Endothelial cell (in vitro differentiated cells): ENCODE measurements at regions not wholly inside any gene's neighbourhood (a gene's known extent, or its start where the extent isn't known, plus 50 kb on each side); places are given as distances from the start of the nearest gene placed in this dataset.

Experiments
- DNase-seq: peaks from one replicate; pipeline ENCODE4 v3.0.0; 2021; ENCODE audit warnings: low spot score
- H3K27ac Mint-ChIP-seq: one replicate; pipeline ENCODE4 v1.8.0; 2021; ENCODE audit warnings: mixed read lengths, inconsistent platforms; ENCODE audit not compliant: unreplicated experiment
- H3K27me3 Mint-ChIP-seq: one replicate; pipeline ENCODE4 v1.8.0; 2021; ENCODE audit warnings: mild to moderate bottlenecking, moderate library complexity, mixed read lengths, inconsistent platforms; ENCODE audit not compliant: unreplicated experiment
- H3K36me3 Mint-ChIP-seq: one replicate; pipeline ENCODE4 v1.8.0; 2021; ENCODE audit warnings: mild to moderate bottlenecking, low read depth, mixed read lengths, inconsistent platforms; ENCODE audit not compliant: unreplicated experiment
- H3K4me1 Mint-ChIP-seq: one replicate; pipeline ENCODE4 v1.8.0; 2021; ENCODE audit warnings: mild to moderate bottlenecking, mixed read lengths, inconsistent platforms; ENCODE audit not compliant: unreplicated experiment
- H3K4me3 Mint-ChIP-seq: one replicate; pipeline ENCODE4 v1.8.0; 2021; ENCODE audit warnings: mild to moderate bottlenecking, mixed read lengths, inconsistent platforms; ENCODE audit not compliant: unreplicated experiment
- H3K9me3 Mint-ChIP-seq: one replicate; pipeline ENCODE4 v1.8.0; 2021; ENCODE audit warnings: mixed read lengths, inconsistent platforms; ENCODE audit not compliant: unreplicated experiment
- TF ChIP-seq, protein P1 (sequence below): fragments of 200-600 bp; sonication (generic); IDR thresholded peaks from one replicate; pipeline ENCODE4 v1.5.0; 2021; ENCODE audit warnings: antibody characterized with exemption; ENCODE audit not compliant: unreplicated experiment

DNA sequence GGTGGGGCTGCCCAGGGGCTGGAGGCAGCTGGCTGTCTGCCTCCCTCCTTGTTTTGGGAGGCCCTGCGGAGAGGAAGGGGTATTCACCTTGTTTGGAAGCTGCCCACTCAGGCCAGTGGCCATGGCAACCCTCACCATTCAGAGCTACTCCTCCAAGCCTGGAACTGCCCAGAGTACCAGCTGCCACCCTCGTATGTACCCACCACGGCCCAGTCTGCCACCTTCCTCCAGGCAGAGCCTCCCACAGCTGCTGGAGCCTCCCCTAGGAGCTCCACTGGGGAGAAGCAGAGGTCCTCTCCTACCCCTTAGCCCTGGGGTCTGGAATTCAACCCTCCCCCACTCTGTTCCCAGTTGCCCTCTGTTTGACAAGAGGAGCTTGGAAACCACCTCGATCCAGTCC is 90.7 kb downstream of the AXIN2 start:
- no peaks in the 10 kb centered on the region for H3K36me3 Mint-ChIP-seq
- no peak overlapping the region for H3K4me3 Mint-ChIP-seq
- no peaks in the 10 kb centered on the region for H3K27me3 Mint-ChIP-seq
- TF ChIP-seq, protein P1, sequence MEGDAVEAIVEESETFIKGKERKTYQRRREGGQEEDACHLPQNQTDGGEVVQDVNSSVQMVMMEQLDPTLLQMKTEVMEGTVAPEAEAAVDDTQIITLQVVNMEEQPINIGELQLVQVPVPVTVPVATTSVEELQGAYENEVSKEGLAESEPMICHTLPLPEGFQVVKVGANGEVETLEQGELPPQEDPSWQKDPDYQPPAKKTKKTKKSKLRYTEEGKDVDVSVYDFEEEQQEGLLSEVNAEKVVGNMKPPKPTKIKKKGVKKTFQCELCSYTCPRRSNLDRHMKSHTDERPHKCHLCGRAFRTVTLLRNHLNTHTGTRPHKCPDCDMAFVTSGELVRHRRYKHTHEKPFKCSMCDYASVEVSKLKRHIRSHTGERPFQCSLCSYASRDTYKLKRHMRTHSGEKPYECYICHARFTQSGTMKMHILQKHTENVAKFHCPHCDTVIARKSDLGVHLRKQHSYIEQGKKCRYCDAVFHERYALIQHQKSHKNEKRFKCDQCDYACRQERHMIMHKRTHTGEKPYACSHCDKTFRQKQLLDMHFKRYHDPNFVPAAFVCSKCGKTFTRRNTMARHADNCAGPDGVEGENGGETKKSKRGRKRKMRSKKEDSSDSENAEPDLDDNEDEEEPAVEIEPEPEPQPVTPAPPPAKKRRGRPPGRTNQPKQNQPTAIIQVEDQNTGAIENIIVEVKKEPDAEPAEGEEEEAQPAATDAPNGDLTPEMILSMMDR = no peak
- no peak overlapping the region for H3K27ac Mint-ChIP-seq
- no peaks in the 10 kb centered on the region for H3K4me1 Mint-ChIP-seq
- no peaks in the 10 kb centered on the region for H3K9me3 Mint-ChIP-seq
- no peak for DNase-seq

DNA sequence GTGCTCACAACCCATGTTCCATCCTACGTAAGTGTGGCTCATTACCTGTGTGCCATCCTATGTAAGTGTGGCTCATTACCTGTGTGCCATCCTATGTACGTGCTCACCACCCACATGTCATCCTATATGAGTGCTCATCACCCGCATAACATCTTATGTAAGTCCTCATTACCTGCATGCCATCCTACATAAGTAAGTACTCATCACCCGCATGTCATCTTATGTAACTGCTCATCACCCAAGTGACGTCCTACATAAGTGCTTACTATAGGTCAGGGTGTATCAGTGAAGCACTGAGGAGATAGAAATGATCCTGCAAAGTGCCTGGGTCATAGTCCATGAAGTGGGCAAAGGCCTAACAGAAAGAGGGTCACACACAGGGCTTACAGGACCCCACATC is 93.1 kb downstream of the AXIN2 start:
- Mint-ChIP-seq H3K4me3 (no peak overlapping the region), H3K27ac (no peak overlapping the region), H3K9me3 (no peaks in the 10 kb centered on the region), H3K27me3 (no peaks in the 10 kb centered on the region), H3K4me1 (no peaks in the 10 kb centered on the region), H3K36me3 (no peaks in the 10 kb centered on the region)
- DNase-seq = no peak
- TF ChIP-seq, protein P1 = no peak

DNA sequence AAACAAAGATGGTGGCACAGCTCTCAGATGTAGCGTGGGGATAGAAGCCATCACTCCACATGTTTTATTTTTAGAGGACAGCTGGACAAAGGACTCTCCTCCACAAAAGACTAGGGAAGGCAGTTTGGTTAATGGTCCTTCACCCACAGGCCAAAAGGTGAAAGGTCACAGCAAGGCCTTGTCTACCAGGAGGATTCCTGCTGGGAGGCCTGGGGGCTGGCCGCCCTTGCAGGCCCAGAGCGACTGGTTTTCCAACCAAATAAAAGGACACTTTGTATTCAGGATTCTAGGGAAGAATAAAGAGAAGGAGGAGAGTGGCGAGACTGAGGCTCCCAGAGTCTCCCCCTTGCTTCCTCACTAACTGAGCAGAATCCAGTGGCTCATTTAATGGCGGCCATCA is 94.3 kb downstream of the AXIN2 start:
- no peak for DNase-seq
- no peaks in the 10 kb centered on the region for H3K4me1 Mint-ChIP-seq
- no peaks in the 10 kb centered on the region for H3K9me3 Mint-ChIP-seq
- H3K27ac Mint-ChIP-seq = no peak overlapping the region
- TF ChIP-seq, protein P1 = no peak
- no peak overlapping the region for H3K4me3 Mint-ChIP-seq
- H3K36me3 Mint-ChIP-seq = no peaks in the 10 kb centered on the region
- H3K27me3 Mint-ChIP-seq = no peaks in the 10 kb centered on the region

DNA sequence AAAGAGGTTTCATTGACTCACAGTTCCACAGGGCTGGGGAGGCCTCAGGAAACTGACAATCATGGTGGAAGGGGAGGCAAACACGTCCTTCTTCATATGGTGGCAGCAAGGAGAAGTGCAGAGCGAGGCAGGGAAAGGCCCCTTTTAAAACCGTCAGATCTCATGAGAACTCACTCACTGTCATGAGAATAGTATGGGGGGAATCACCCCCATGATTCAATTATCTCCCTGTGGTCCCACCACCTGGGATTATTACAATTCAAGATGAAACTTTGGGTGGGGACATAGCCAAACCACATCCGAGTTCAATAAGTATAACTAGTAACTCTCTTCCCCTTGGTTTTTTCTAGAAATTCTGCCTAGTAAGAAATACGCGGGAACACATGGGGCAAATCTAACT is 94.9 kb downstream of the AXIN2 start:
- Mint-ChIP-seq H3K36me3 (no peaks in the 10 kb centered on the region), H3K27ac (no peak overlapping the region), H3K4me1 (no peaks in the 10 kb centered on the region), H3K27me3 (no peaks in the 10 kb centered on the region), H3K9me3 (no peaks in the 10 kb centered on the region), H3K4me3 (no peak overlapping the region)
- DNase-seq = no peak
- TF ChIP-seq, protein P1 = no peak

DNA sequence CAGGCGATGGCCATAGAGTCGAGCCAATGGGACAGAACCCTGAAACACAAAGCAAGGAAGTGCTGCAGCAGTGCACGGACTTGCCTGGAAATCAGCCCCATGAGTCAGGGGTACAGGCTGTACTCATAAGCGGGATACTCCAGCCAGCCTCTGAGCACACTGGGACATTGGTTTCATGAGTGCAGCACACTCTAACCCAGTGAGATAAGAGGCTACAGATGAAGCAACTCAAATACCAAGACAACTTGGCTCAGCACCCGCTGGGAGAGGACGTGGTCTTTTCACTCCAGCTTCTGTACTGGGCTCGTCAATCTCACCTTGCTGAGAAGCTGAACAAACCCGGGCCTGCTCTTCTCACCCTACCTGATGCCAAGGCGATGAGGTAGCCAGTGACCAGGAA is 98.2 kb downstream of the AXIN2 start:
- no peak for DNase-seq
- no peaks in the 10 kb centered on the region for H3K27me3 Mint-ChIP-seq
- no peaks in the 10 kb centered on the region for H3K36me3 Mint-ChIP-seq
- TF ChIP-seq, protein P1 = no peak
- H3K4me3 Mint-ChIP-seq = no peak overlapping the region
- no peaks in the 10 kb centered on the region for H3K4me1 Mint-ChIP-seq
- H3K27ac Mint-ChIP-seq = no peak overlapping the region
- no peaks in the 10 kb centered on the region for H3K9me3 Mint-ChIP-seq
